ENCODE measurements at regions not wholly inside any gene's neighbourhood (a gene's known extent, or its start where the extent isn't known, plus 50 kb on each side); places are given as distances from the start of the nearest gene placed in this dataset.
A peak's percentile ranks its signal among the peaks of the same experiment; 100 is the strongest.
"Not testable (repeated sequence)": the region's sequence is repeated elsewhere in the genome, so short reads cannot be mapped to it uniquely, and the experiment has no call there.

GRCh38 chr10:133689897-133690296 is 63.3 kb upstream of the FRG2B start:
- intact Hi-C loops (cut with DNase I); H3K4me1 ChIP-seq (ENCODE audit: control insufficient read depth, insufficient read depth, low read length); ATAC-seq; DNase-seq; H3K9me3 ChIP-seq (ENCODE audit: control insufficient read depth, low read length); H3K4me3 ChIP-seq (ENCODE audit: low read length); H3K27ac ChIP-seq (ENCODE audit: low read length); H3K27me3 ChIP-seq (ENCODE audit: control insufficient read depth, insufficient read depth): not testable (repeated sequence)
- 79% methylated on average over 5 of the region's 6 CpGs for WGBS

- peak; percentile 72 to 80 for ATAC-seq
- H3K27me3 ChIP-seq (ENCODE audit: control insufficient read depth, insufficient read depth); H3K27ac ChIP-seq (ENCODE audit: low read length); H3K9me3 ChIP-seq (ENCODE audit: control insufficient read depth, low read length); H3K4me1 ChIP-seq (ENCODE audit: control insufficient read depth, insufficient read depth, low read length); H3K4me3 ChIP-seq (ENCODE audit: low read length); intact Hi-C loops (cut with DNase I); DNase-seq: not testable (repeated sequence)
- 43% methylated on average over 1 of the region's 5 CpGs for WGBS
Observed at GRCh38 chr10:133688441-133688912, 61.9 kb upstream of the FRG2B start.

GRCh38 chr10:133687689-133688440 is 61.3 kb upstream of the FRG2B start:
- H3K4me3 ChIP-seq (ENCODE audit: low read length); H3K4me1 ChIP-seq (ENCODE audit: control insufficient read depth, insufficient read depth, low read length); H3K27me3 ChIP-seq (ENCODE audit: control insufficient read depth, insufficient read depth); DNase-seq; intact Hi-C loops (cut with DNase I); H3K9me3 ChIP-seq (ENCODE audit: control insufficient read depth, low read length); H3K27ac ChIP-seq (ENCODE audit: low read length): not testable (repeated sequence)
- ATAC-seq: peak; percentile 83 to 86
- 45% methylated on average over 3 of the region's 6 CpGs for WGBS

DNA sequence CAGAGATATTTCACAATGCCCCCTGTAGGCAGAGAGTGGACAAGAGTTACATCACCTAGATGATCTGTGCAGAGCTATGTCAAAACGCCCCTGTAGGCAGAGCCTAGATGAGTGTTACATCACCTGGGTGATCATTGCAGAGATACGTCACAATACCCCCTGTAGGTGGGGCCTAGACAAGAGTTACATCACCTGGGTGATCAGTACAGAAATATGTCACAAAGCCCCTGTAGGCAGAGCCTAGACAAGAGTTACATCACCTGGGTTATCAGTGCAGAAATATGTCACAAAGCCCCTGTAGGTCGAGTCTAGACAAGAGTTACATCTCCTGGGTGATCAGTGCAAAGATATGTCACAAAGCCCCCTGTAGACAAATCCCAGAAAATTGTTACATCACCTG is 60.4 kb upstream of the FRG2B start:
- H3K4me3 ChIP-seq (ENCODE audit: low read length); DNase-seq; H3K27ac ChIP-seq (ENCODE audit: low read length); intact Hi-C loops (cut with DNase I); H3K9me3 ChIP-seq (ENCODE audit: control insufficient read depth, low read length); H3K4me1 ChIP-seq (ENCODE audit: control insufficient read depth, insufficient read depth, low read length); H3K27me3 ChIP-seq (ENCODE audit: control insufficient read depth, insufficient read depth): not testable (repeated sequence)
- no CpG with 5 or more reads among the region's 3 CpGs for WGBS
- peak; percentile 29 to 47 for ATAC-seq
